Lower leg skin (tissue), 4 donors: ENCODE measurements at regions not wholly inside any gene's neighbourhood (a gene's known extent, or its start where the extent isn't known, plus 50 kb on each side); places are given as distances from the start of the nearest gene placed in this dataset.

Source experiments
- DNase-seq, 2 donors: peaks; one replicate each; pipeline ENCODE4 v3.0.0-alpha.2; 2019; ENCODE audit warnings: low spot score in 2 of 2
- H3K4me3 ChIP-seq: fragments of 200-600 bp; sonication (generic); 2 replicates; pipeline ENCODE4 v1.5.1; 2017; ENCODE audit warnings: mild to moderate bottlenecking, low read depth; ENCODE audit not compliant: poor library complexity, severe bottlenecking
- POLR2A ChIP-seq, 2 donors: fragments of 450-650 bp; IDR thresholded peaks; one replicate each; pipeline ENCODE4 v1.6.1; 2016 to 2017; ENCODE audit warnings: antibody characterized with exemption in 2 of 2, mild to moderate bottlenecking in 1 of 2, moderate library complexity in 1 of 2
- WGBS, 2 donors: methylation state at CpG; one replicate each; pipeline ENCODE4 v1.1.5; 2018; 5-methylcytosine and 5-hydroxymethylcytosine counted together
- intact Hi-C: fragments of 100-400 bp; cut with DNase I; formaldehyde crosslinking; loops from one replicate; pipeline ENCODE4 v1.15.0; 2023; ENCODE audit warnings: low total_unique reads
- TF ChIP-seq, protein P1 (sequence below), 3 donors: fragments of 450-650 bp; IDR thresholded peaks; one replicate each; pipeline ENCODE4 v1.5.1; 2016; ENCODE audit warnings: antibody characterized with exemption in 3 of 3, mild to moderate bottlenecking in 3 of 3, moderate library complexity in 2 of 3

DNA sequence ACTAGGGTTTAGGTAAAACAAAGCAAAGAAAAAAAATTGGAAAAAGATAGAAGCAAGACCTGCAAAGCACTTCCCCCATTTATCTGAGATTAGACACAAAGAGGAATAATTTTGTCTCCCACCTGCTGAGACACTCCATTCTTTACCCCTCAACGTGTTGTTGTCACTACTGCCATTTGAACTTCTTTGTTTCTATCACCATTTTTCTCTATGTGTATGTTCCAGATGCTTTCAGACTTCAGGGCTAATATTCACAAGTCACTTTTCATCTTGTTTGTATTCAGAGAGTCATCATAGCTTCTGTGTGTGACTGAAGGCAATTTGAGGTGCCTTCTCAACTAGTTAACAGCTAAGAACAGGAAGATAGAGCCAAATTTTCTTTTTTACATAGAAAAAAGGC, 512.5 kb downstream of the TBC1D4 start:
- H3K4me3 ChIP-seq: no peak overlapping the region
- no peak for DNase-seq
- 64 to 83% methylated on average over 1 of the region's 1 CpG for WGBS, 2 donors
- TF ChIP-seq, protein P1, sequence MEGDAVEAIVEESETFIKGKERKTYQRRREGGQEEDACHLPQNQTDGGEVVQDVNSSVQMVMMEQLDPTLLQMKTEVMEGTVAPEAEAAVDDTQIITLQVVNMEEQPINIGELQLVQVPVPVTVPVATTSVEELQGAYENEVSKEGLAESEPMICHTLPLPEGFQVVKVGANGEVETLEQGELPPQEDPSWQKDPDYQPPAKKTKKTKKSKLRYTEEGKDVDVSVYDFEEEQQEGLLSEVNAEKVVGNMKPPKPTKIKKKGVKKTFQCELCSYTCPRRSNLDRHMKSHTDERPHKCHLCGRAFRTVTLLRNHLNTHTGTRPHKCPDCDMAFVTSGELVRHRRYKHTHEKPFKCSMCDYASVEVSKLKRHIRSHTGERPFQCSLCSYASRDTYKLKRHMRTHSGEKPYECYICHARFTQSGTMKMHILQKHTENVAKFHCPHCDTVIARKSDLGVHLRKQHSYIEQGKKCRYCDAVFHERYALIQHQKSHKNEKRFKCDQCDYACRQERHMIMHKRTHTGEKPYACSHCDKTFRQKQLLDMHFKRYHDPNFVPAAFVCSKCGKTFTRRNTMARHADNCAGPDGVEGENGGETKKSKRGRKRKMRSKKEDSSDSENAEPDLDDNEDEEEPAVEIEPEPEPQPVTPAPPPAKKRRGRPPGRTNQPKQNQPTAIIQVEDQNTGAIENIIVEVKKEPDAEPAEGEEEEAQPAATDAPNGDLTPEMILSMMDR (IDR thresholded peaks at IDR 0.05): no peak
- TF ChIP-seq POLR2A (IDR thresholded peaks at IDR 0.05): no peak
- intact Hi-C loops: no loop called here

- DNase-seq: no peak
- intact Hi-C loops: no loop called here
- no peak overlapping the region for H3K4me3 ChIP-seq
- WGBS, 2 donors: 51 to 55% methylated on average over 5 of the region's 5 CpGs
- TF ChIP-seq, protein P1 (IDR thresholded peaks at IDR 0.05): no peak
- no peak for TF ChIP-seq POLR2A (IDR thresholded peaks at IDR 0.05)
These were observed 515.0 kb downstream of the TBC1D4 start for GRCh38 chr13:74966814-74967424.

DNA sequence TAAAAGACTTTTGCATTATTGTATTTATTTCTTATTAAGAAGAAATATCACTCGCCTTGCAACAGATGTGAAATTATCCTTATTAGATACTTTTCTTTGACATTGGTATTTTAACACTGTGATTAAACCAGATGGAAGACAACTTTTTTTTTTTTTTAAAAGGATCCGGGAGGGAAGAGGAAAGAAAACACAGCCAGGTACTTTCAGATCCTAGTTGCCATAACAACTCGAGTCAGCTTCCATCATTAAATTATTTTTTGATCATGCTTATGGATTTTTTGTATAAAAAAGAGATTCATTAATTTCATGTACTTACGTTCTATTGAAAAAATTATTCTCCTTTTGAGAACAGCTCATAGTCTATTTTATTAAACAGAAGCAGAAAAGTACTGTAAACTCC, 515.7 kb downstream of the TBC1D4 start:
- no peak overlapping the region for H3K4me3 ChIP-seq
- WGBS, 2 donors: 55 to 65% methylated on average over 4 of the region's 4 CpGs
- no peak for DNase-seq
- intact Hi-C loops: no loop called here
- TF ChIP-seq, protein P1 (IDR thresholded peaks at IDR 0.05): no peak
- no peak for TF ChIP-seq POLR2A (IDR thresholded peaks at IDR 0.05)

- no peak for DNase-seq
- H3K4me3 ChIP-seq: no peak overlapping the region
- TF ChIP-seq, protein P1 (IDR thresholded peaks at IDR 0.05): no peak
- no peak for TF ChIP-seq POLR2A (IDR thresholded peaks at IDR 0.05)
- WGBS, 2 donors: 90 to 92% methylated on average over 2 of the region's 2 CpGs
- intact Hi-C loops: no loop called here
These were observed 536.3 kb downstream of the TBC1D4 start for GRCh38 chr13:74945637-74946036.

- H3K4me3 ChIP-seq: no peak overlapping the region
- DNase-seq: no peak
- TF ChIP-seq POLR2A (IDR thresholded peaks at IDR 0.05): no peak
- TF ChIP-seq, protein P1 (IDR thresholded peaks at IDR 0.05): no peak
- intact Hi-C loops: no loop called here
These were observed 550.1 kb downstream of the TBC1D4 start for GRCh38 chr13:74931698-74932433.
